WTC11 (cell line): ENCODE measurements at regions not wholly inside any gene's neighbourhood (a gene's known extent, or its start where the extent isn't known, plus 50 kb on each side); places are given as distances from the start of the nearest gene placed in this dataset.

Experiments used
- ATAC-seq: fragments of 200-7000 bp; cut with Tn5 transposase; 2 replicates; pipeline ENCODE4 v1.10.0; 2021; ENCODE audit warnings: mild to moderate bottlenecking, moderate library complexity
- CTCF ChIA-PET: fragments of 300-600 bp; sonication (Branson Sonifier 250); formaldehyde crosslinking; loops from one replicate; lab custom pipeline; 2021; ENCODE audit warnings: antibody characterized with exemption; lab: Charles Lee
- POLR2A ChIA-PET: fragments of 350-600 bp; sonication (Branson Sonifier 250); formaldehyde crosslinking; loops from one replicate; lab custom pipeline; 2021; ENCODE audit warnings: antibody characterized with exemption; lab: Charles Lee
- DNase-seq: peaks from one replicate; pipeline ENCODE4 v3.0.0; 2021; ENCODE audit warnings: low spot score
- H3K27ac Mint-ChIP-seq: 2 replicates; pipeline ENCODE4 v1.8.0; 2021; ENCODE audit warnings: mixed read lengths
- H3K27me3 Mint-ChIP-seq: 2 replicates; pipeline ENCODE4 v1.8.0; 2021; ENCODE audit warnings: low read depth, mild to moderate bottlenecking, moderate library complexity, mixed read lengths
- H3K36me3 Mint-ChIP-seq: 2 replicates; pipeline ENCODE4 v1.8.0; 2021; ENCODE audit warnings: mixed read lengths
- H3K4me1 Mint-ChIP-seq: 2 replicates; pipeline ENCODE4 v1.8.0; 2022; ENCODE audit warnings: mixed read lengths
- H3K4me3 Mint-ChIP-seq: 2 replicates; pipeline ENCODE4 v1.8.0; 2021; ENCODE audit warnings: mild to moderate bottlenecking, moderate library complexity, mixed read lengths
- H3K9me3 Mint-ChIP-seq: 2 replicates; pipeline ENCODE4 v1.8.0; 2021; ENCODE audit warnings: mixed read lengths
- ATF1 ChIP-seq: sonication (generic); formaldehyde crosslinking; IDR thresholded peaks from 2 replicates; pipeline ENCODE4 v1.8.1; 2023; ENCODE audit warnings: mild to moderate bottlenecking, moderate library complexity, missing genetic modification reagents
- CREB1 ChIP-seq: sonication (generic); formaldehyde crosslinking; IDR thresholded peaks from 2 replicates; pipeline ENCODE4 v1.8.0; 2023; ENCODE audit warnings: mild to moderate bottlenecking, missing genetic modification reagents
- ESRRA ChIP-seq: sonication (generic); formaldehyde crosslinking; IDR thresholded peaks from 2 replicates; pipeline ENCODE4 v1.8.1; 2022; ENCODE audit warnings: mild to moderate bottlenecking, missing genetic modification reagents, borderline replicate concordance
- JAZF1 ChIP-seq: fragments of 250-450 bp; sonication (Bioruptor Pico); IDR thresholded peaks from 2 replicates; pipeline ENCODE4 v1.9.0; 2021; ENCODE audit warnings: moderate library complexity, mild to moderate bottlenecking, inconsistent platforms
- MAX ChIP-seq: sonication (generic); formaldehyde crosslinking; IDR thresholded peaks from 2 replicates; pipeline ENCODE4 v1.8.0; 2022; ENCODE audit warnings: mild to moderate bottlenecking, missing genetic modification reagents
- NFE2L1 ChIP-seq: sonication (generic); formaldehyde crosslinking; IDR thresholded peaks from 2 replicates; pipeline ENCODE4 v1.8.1; 2023; ENCODE audit warnings: missing genetic modification reagents
- SP1 ChIP-seq: sonication (generic); formaldehyde crosslinking; conservative IDR thresholded peaks from 2 replicates; pipeline ENCODE4 v1.8.1; 2022; ENCODE audit warnings: missing genetic modification reagents
- STAT6 ChIP-seq: sonication (generic); formaldehyde crosslinking; conservative IDR thresholded peaks from 2 replicates; pipeline ENCODE4 v1.8.1; 2023; ENCODE audit warnings: mild to moderate bottlenecking, low read depth, missing genetic modification reagents, moderate library complexity
- TEAD4 ChIP-seq: sonication (generic); formaldehyde crosslinking; IDR thresholded peaks from 2 replicates; pipeline ENCODE4 v1.8.0; 2022; ENCODE audit warnings: mild to moderate bottlenecking, missing genetic modification reagents
- ZNF121 ChIP-seq: sonication (generic); formaldehyde crosslinking; IDR thresholded peaks from 2 replicates; pipeline ENCODE4 v1.8.0; 2023; ENCODE audit warnings: missing genetic modification reagents
- ZNF396 ChIP-seq: fragments of 250-450 bp; sonication (Bioruptor Pico); IDR thresholded peaks from 2 replicates; pipeline ENCODE4 v1.8.0; 2021; ENCODE audit warnings: mild to moderate bottlenecking, moderate library complexity, borderline replicate concordance
- ZNF416 ChIP-seq: fragments of 250-450 bp; sonication (Bioruptor Pico); IDR thresholded peaks from 2 replicates; pipeline ENCODE4 v1.9.0; 2021; ENCODE audit warnings: mild to moderate bottlenecking, inconsistent platforms
- TF ChIP-seq, protein P1 (sequence below): fragments of 200-600 bp; IDR thresholded peaks from 2 replicates; pipeline ENCODE4 v1.8.0; 2022; ENCODE audit warnings: antibody characterized with exemption
- TF ChIP-seq, protein P2 (sequence below): sonication (generic); formaldehyde crosslinking; IDR thresholded peaks from 2 replicates; pipeline ENCODE4 v1.8.1; 2023; ENCODE audit warnings: mild to moderate bottlenecking, missing genetic modification reagents, moderate library complexity
- TF ChIP-seq, protein P3 (sequence below): fragments of 250-450 bp; sonication (Bioruptor Pico); IDR thresholded peaks from 2 replicates; pipeline ENCODE4 v1.9.0; 2021; ENCODE audit warnings: moderate library complexity, mild to moderate bottlenecking, inconsistent platforms, borderline replicate concordance
- TF ChIP-seq, protein P4 (sequence below): sonication (generic); formaldehyde crosslinking; IDR thresholded peaks from 2 replicates; pipeline ENCODE4 v1.8.1; 2022; ENCODE audit warnings: mild to moderate bottlenecking, moderate library complexity, missing genetic modification reagents
- TF ChIP-seq, protein P5 (sequence below): sonication (generic); formaldehyde crosslinking; IDR thresholded peaks from 2 replicates; pipeline ENCODE4 v1.8.0; 2022; ENCODE audit warnings: missing genetic modification reagents

GRCh38 chr2:41869542-41870264, 178.1 kb upstream of the PKDCC start (continued):
- TF ChIP-seq, protein P1, sequence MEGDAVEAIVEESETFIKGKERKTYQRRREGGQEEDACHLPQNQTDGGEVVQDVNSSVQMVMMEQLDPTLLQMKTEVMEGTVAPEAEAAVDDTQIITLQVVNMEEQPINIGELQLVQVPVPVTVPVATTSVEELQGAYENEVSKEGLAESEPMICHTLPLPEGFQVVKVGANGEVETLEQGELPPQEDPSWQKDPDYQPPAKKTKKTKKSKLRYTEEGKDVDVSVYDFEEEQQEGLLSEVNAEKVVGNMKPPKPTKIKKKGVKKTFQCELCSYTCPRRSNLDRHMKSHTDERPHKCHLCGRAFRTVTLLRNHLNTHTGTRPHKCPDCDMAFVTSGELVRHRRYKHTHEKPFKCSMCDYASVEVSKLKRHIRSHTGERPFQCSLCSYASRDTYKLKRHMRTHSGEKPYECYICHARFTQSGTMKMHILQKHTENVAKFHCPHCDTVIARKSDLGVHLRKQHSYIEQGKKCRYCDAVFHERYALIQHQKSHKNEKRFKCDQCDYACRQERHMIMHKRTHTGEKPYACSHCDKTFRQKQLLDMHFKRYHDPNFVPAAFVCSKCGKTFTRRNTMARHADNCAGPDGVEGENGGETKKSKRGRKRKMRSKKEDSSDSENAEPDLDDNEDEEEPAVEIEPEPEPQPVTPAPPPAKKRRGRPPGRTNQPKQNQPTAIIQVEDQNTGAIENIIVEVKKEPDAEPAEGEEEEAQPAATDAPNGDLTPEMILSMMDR = peak; percentile 85
- TF ChIP-seq ESRRA (CRISPR knock-in tag) (no peak), JAZF1 (CRISPR knock-in tag) (no peak), STAT6 (CRISPR knock-in tag) (no peak), ATF1 (CRISPR knock-in tag) (no peak), MAX (CRISPR knock-in tag) (0 out of 2 replicates have a peak, but pooled peaks have one; percentile 30), NFE2L1 (CRISPR knock-in tag) (no peak), TEAD4 (CRISPR knock-in tag) (no peak)
- TF ChIP-seq, protein P2, sequence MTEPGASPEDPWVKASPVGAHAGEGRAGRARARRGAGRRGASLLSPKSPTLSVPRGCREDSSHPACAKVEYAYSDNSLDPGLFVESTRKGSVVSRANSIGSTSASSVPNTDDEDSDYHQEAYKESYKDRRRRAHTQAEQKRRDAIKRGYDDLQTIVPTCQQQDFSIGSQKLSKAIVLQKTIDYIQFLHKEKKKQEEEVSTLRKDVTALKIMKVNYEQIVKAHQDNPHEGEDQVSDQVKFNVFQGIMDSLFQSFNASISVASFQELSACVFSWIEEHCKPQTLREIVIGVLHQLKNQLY (CRISPR knock-in tag) = no peak
- TF ChIP-seq, protein P3, sequence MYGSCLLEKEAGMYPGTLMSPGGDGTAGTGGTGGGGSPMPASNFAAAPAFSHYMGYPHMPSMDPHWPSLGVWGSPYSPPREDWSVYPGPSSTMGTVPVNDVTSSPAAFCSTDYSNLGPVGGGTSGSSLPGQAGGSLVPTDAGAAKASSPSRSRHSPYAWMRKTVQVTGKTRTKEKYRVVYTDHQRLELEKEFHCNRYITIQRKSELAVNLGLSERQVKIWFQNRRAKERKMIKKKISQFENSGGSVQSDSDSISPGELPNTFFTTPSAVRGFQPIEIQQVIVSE (CRISPR knock-in tag) = 0 out of 2 replicates have a peak, but pooled peaks have one; percentile 30

DNA sequence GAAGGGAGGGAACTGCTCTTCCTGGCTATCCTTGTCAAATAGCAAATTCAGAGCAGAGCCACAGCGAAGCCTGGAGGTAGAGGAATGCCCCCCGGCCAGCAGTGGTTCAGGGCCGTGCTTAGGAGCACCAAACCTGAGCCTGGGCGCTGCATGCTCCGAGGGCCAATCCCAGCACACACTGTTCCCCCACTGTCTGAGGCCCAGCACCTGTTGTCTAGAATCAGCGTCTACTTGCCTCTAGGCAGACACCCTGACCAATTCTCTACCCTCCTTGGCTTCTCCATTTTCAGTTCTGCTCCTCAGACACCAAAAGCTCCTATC, 177.6 kb upstream of the PKDCC start:
- H3K4me3 Mint-ChIP-seq = no peak overlapping the region
- ATAC-seq = peak; percentile 4; the same call in 1 of the 2 replicates
- TF ChIP-seq CREB1 = no peak
- no peak for TF ChIP-seq ZNF396 (CRISPR knock-in tag)
- TF ChIP-seq ZNF416 (CRISPR knock-in tag) = no peak
- TF ChIP-seq, protein P4, sequence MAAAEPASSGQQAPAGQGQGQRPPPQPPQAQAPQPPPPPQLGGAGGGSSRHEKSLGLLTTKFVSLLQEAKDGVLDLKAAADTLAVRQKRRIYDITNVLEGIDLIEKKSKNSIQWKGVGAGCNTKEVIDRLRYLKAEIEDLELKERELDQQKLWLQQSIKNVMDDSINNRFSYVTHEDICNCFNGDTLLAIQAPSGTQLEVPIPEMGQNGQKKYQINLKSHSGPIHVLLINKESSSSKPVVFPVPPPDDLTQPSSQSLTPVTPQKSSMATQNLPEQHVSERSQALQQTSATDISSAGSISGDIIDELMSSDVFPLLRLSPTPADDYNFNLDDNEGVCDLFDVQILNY = no peak
- TF ChIP-seq ZNF121 (CRISPR knock-in tag) = no peak
- TF ChIP-seq, protein P5, sequence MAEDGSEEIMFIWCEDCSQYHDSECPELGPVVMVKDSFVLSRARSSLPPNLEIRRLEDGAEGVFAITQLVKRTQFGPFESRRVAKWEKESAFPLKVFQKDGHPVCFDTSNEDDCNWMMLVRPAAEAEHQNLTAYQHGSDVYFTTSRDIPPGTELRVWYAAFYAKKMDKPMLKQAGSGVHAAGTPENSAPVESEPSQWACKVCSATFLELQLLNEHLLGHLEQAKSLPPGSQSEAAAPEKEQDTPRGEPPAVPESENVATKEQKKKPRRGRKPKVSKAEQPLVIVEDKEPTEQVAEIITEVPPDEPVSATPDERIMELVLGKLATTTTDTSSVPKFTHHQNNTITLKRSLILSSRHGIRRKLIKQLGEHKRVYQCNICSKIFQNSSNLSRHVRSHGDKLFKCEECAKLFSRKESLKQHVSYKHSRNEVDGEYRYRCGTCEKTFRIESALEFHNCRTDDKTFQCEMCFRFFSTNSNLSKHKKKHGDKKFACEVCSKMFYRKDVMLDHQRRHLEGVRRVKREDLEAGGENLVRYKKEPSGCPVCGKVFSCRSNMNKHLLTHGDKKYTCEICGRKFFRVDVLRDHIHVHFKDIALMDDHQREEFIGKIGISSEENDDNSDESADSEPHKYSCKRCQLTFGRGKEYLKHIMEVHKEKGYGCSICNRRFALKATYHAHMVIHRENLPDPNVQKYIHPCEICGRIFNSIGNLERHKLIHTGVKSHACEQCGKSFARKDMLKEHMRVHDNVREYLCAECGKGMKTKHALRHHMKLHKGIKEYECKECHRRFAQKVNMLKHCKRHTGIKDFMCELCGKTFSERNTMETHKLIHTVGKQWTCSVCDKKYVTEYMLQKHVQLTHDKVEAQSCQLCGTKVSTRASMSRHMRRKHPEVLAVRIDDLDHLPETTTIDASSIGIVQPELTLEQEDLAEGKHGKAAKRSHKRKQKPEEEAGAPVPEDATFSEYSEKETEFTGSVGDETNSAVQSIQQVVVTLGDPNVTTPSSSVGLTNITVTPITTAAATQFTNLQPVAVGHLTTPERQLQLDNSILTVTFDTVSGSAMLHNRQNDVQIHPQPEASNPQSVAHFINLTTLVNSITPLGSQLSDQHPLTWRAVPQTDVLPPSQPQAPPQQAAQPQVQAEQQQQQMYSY = no peak
- TF ChIP-seq SP1 (CRISPR knock-in tag) = no peak
- H3K9me3 Mint-ChIP-seq = no peaks in the 10 kb centered on the region
- H3K4me1 Mint-ChIP-seq = peaks cover 39% of the 10 kb centered on the region
- ChIA-PET CTCF (interaction anchor here (0.6 to 8.5 kb wide), 57 partner anchors 8 to 490 kb away, joined by 3 to 207 read pairs (median 5); partner anchors contain the start of gene PKDCC), POLR2A (interaction anchor here (0.6 to 2.6 kb wide), 4 partner anchors 172 to 218 kb away, joined by 3 to 20 read pairs (median 3); partner anchors contain the start of gene PKDCC)
- no peak overlapping the region for H3K27ac Mint-ChIP-seq
- no peaks in the 10 kb centered on the region for H3K36me3 Mint-ChIP-seq
- DNase-seq = no peak
- H3K27me3 Mint-ChIP-seq = peaks cover 4% of the 10 kb centered on the region; the same call in 1 of the 2 replicates
